ENCODE measurements at regions not wholly inside any gene's neighbourhood (a gene's known extent, or its start where the extent isn't known, plus 50 kb on each side); places are given as distances from the start of the nearest gene placed in this dataset.
A peak's percentile ranks its signal among the peaks of the same experiment; 100 is the strongest.

DNA sequence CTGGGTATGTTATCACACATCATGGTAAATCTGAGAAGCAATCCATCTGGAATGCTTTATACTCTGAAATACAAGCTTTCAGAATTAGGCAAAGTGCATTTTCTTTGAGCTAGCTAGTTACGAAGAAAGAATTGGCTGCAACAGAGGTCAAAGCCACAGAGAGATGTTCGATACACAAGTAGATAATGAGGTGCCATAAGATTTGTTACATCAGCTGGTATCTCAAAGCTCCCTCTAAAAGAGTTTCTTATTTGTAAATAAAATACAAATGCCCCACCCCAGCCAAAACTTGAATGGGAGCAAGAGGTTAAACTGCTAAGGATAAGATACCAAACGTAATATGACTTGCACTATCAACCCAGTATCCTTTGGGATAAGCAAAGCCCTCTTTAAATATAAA is 84.0 kb upstream of the SLCO3A1 start:
- DNase-seq: no peak

DNA sequence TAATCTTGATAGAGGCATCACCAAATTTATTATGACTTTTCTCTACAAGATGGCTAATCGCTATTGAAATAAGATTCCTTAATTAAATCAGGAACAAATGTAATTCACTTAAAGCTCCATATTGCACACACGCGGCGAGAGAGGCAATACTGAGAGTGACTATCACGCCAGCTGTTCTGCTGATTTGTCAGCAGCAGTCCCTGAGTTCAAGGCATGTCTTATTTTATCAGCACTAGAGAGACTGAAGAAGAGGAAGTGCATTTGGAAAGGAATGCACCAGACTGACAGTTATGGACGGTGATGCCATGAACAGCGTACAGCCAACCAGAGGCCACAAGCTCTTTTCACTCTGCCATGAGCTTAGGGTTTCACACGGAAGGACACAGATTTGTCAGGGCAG is 83.6 kb upstream of the SLCO3A1 start:
- peak; percentile 47 for DNase-seq

DNA sequence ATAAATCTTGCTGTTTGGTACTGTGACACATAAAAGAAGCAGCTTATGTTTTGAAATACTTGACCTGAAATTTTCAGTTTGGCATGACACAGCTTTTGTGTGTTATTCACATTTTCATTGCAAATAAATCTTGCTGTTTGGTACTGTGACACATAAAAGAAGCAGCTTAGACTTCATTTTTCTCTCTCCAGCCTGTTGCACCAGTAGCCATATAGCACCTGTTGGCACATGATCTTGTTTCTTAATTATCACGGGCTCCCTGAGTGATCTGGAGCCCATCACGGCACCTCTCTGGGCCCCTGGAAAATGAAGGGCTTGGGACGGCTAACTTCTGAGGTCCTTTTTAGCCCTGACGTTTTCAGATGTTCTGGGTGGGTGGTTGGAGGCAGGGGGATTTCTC is 77.4 kb upstream of the SLCO3A1 start:
- DNase-seq: no peak

DNA sequence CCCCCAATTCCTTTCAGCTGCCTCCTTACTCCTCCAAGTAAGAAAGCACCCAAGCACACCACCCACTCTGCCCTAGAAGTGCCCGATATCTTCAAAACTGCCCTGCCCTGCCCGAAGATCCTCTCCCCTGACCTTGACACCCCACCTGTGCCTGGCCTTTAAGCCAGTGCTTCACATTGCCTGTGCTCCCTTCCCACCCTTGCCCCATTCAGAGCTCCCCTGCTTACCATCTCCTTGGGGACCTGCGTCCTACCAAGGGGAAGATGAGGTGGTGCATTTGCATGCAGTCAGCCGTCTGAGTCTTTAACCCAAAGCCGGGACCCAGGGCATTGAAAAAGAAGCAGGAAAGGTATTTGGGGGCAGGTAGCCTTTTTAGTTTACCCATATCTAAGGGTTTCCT is 73.5 kb upstream of the SLCO3A1 start:
- DNase-seq: no peak

DNA sequence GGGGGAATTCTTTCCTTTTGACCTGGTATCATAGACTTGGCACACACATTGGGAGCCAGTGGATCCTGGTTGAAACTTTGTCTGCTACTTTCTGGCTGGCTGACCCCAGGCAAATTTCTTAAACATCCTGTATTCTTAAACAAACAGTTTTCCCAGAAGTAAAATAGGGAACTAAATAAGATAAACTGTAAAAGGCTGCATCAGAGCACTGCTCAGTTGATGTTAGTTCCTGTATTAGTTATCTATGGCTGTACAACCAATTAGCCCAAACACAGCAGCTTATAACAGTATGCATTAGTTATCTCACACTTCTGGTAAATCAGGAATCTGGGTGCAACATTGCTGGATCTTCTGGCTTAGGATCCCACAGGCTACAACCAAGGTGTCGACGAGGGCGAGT is 73.1 kb upstream of the SLCO3A1 start:
- peak; percentile 68 for DNase-seq

DNA sequence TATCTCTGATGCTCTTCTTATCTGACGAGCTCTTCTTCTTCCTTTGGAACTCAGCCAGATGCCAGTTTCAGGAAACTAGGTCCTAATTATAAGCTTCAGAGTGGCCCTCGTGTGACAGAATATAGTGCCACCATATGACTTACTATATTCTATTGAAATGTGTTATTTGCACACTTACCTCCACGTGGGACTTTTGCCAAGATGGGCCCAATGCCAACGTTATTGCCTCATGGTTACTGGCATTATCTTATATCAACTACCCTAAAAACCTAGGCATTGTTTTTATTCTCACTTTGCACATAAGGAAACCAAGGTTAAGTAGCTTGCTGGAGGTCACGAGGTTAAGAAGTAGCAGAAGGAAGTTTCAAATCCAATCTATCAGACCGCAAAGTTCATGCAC is 71.3 kb upstream of the SLCO3A1 start:
- DNase-seq: peak; percentile 32

DNA sequence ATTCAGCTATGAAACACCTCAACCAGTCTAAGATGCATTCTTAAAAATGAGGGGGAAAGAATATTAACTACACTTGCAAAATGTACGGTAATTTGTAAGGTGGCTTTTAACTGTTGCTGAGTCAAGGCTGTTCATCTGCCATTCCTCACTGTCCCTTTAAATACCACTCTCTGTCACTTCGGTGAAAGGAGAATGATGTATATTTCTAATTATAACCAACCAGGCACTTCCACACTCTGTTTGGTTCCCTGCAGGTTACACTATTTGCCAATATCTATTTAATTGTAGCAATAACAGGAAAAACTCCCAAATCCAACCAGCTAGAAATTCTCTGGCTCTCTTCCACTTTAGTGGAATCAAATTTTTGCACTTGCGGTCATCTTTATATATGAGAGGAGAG is 70.5 kb upstream of the SLCO3A1 start:
- DNase-seq: no peak

DNA sequence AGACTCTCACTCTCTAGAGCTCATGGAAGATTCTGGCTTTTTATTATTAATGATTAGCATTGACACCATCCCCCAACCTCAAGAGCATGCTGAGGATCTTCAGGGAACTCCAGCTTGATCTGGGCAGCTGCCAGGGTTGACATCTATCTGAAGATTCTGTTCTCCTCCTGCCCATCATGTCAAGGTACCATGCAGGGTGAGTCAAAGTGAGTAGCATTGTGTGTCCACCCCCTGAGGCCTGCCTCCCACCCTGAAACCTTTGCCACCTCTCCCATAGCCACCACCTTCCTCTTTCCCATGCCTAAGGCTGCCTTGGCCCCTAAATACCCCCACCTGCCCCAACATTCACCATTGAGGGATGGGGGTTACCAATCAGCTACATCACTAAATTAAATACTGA is 70.1 kb upstream of the SLCO3A1 start:
- DNase-seq: no peak

DNA sequence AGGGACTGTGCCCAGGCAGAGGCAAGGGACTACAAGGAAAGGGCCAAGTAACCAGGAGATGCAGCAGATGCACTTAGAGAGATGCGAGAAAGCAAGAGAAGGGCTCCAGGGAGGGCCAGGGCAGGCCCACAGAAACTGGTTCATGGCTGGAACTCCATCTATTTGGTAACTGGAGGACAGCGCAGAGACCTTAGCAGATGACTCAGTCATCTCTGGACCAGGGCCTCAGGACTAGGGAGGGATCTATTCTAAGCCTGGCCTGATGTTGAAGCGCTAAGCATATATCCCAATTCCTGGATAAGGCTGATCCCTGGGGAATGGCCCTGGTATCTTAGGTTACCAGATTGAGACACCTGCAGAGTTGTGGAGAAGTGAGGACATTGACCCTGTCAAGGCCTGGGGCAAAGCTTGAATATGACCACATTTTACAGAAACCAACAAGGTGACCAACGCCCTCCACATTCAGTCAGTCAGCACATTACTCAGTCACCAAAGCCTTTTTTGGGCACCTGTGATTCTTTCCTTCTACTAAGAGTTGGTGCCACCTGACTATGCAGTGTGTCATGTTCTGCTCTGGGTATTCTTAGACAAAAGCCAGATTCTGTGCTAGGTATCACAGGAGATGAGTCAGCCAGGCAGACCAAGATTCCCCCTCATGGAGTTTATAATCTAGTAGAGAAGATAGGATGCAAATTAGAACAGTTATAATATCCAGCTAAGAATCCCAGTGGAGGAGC is 68.4 kb upstream of the SLCO3A1 start:
- DNase-seq: no peak

DNA sequence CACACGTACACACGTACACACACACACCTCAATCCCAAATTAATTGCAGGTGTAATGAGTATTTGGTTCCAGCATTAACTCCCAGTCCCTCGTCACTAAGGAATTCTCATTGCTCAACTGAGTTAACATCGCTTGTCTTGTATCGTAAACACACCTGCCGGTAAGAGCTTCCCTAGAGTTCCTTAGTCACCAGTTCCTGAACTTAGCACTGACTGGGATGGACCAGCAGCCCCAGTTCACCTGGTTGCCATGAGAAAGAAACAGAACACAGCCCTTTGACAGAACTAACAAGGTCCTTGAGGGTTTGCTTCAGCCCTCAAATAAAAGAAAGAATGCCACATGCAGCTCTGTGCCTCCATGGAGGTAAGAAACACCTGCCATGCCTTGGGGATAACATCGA is 66.3 kb upstream of the SLCO3A1 start:
- no peak for DNase-seq

DNA sequence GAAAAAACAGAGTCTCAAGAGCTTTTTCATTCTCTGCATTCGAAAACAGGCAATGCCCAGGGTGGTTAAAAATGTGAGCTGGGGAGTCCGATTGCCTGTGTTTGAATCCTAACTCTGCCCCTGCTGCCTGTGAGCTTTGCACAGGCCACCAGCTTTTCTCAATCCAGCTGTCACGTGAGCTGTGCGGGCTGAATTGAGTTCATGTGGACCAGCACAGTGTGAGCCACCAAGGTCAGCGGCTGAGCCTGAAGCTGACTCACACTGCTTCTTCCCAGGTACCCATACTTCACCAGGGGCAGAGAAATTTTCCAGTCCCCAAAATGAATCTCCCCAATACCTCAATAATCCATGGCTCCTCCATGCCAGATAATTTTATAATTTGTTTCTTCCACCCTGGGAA is 64.4 kb upstream of the SLCO3A1 start:
- no peak for DNase-seq

DNA sequence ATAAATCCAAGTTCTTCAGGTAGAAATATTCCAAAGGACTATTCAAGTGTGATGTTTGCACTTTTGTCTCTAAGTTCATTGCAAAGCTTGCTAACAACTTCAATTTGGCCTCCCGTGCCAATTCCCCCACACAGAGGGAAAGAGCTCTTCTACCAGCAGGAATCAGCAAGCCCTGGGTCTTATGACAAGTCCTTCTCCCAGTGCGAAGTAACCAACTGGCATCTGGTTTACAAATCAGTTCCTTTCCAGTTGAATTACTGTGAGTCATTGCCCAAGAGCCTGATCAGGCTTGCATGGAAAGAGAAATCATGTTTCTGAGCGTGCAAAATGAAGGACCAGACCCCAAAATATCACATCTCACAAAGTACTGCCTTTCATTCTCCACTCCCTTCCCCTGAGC is 62.7 kb upstream of the SLCO3A1 start:
- no peak for DNase-seq

DNA sequence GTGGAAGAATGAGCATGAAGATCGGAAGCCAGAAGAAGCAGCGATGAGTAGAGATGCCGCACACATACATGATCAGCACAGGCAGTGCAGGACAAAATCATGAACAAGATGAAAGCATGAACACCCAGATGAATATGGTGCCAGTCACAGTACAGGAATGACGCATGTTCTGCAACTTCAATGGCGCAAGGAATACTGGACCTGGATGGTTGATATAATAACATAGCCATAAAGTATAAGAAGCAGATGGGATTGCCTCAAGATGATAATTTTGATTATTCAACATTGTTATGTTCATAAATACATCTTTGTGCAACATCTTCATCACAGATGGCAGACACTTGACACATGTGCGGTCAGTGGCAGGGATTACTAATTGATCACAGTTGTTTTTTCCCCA is 59.7 kb upstream of the SLCO3A1 start:
- DNase-seq: no peak

DNA sequence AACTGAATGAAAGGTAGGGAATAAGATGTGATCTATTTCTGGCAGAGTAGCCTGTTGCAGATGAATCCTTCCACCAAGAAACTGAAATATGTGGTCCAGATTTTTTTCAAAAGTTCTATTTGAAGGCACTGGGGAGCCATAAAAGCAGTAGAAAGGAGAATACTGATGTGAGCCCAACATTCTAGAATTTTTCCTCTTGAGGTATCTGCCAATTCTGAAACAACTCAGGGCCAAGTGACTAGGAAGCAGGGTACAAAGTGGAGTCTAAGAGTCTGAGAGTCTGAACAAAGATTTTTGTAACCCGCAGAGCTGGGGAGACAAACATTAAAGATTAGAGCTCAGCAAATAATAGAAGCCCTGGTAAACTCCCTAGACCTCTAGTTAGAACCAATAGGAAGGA is 58.3 kb upstream of the SLCO3A1 start:
- no peak for DNase-seq

DNA sequence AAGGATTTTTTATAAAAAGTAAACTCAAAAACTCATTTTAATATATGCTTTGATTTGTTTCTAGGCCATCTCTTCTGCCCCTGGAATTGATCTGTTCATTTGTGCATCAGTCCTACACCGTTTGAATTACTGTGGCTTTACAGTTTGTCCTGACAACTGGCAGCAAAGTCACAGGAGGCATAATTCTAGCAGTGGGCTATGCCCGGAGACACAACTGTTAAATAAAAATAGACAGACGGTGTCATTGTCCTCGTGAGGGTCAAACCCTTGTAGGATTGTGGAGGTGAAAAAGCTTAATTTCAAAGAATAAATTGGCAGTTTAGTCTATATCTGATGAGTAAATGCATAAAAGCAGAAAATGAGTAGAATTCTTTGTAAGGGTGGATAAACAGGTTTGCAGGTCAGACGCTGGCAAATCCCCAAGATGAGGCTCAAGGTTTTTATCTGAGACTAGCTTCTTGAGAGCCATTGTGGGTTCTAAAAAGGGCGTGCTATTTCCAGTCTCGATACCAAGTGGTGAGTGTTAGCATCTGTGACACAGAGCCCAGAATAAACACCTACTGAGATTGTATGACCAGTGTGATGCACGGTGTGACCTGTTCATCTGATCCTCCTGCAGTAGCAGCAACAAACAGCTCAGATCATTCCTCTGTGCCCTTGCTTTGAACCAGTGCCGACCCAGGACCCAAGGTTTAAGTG is 51.5 kb upstream of the SLCO3A1 start:
- DNase-seq: peak; percentile 6

DNA sequence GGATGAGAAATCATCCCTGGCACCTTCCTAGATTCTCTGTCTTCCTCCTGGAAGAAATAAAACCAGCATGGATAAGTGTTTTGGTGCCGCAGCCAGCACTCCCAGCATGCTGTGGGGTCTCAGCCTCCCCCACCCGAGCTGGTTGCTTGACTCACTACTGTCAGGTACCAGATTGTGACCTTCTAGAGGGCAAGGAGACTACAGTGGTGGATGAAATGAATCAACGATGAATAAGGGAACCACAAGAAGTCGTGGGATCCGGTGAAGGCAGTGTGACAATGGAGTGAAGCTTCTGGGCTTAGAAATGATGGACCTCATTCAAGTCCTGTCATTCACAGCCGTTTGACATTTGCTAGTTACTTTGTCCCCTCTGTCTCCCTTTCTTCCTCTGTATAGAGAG is 50.2 kb upstream of the SLCO3A1 start:
- no peak for DNase-seq
